PC-3 (cell line): ENCODE measurements at regions not wholly inside any gene's neighbourhood (a gene's known extent, or its start where the extent isn't known, plus 50 kb on each side); places are given as distances from the start of the nearest gene placed in this dataset.

Experiments used
- ATAC-seq: fragments of 200-7000 bp; cut with Tn5 transposase; 2 replicates; pipeline ENCODE4 v1.9.1; 2020; ENCODE audit warnings: mild to moderate bottlenecking, moderate library complexity
- BruUV-seq: library from RNA; stranded (reverse); fragments of 400-500 nt; replicated peaks from 2 replicates; lab custom pipeline; 2021; lab: Mats Ljungman, UMichigan
- CTCF ChIA-PET: fragments of 300-600 bp; sonication (Branson Sonifier 250); formaldehyde crosslinking; loops from one replicate; lab custom pipeline; 2022; ENCODE audit warnings: antibody characterized with exemption; lab: Charles Lee
- POLR2A ChIA-PET: fragments of 300-600 bp; sonication (Branson Sonifier 250); formaldehyde crosslinking; loops from one replicate; lab custom pipeline; 2022; ENCODE audit warnings: antibody characterized with exemption; ENCODE audit not compliant: unreplicated experiment; lab: Charles Lee
- DNase-seq: peaks from one replicate; pipeline ENCODE4 v3.0.0-alpha.2; 2015
- H2AFZ ChIP-seq: fragments of 300-600 bp; sonication (generic); 2 replicates; pipeline ENCODE4 v1.6.0; 2016; ENCODE audit warnings: antibody characterized with exemption, low read length
- H3F3A ChIP-seq: fragments of 300-600 bp; sonication (generic); one replicate; pipeline ENCODE4 v1.6.0; 2017; ENCODE audit warnings: antibody characterized with exemption, low read length, control low read depth, mild to moderate bottlenecking; ENCODE audit not compliant: unreplicated experiment
- H3K27ac ChIP-seq: fragments of 300-600 bp; sonication (generic); 2 replicates; pipeline ENCODE4 v1.5.1; 2016; ENCODE audit warnings: mild to moderate bottlenecking, low read length
- H3K27me3 ChIP-seq: fragments of 300-600 bp; sonication (generic); 2 replicates; pipeline ENCODE4 v1.6.1; 2016; ENCODE audit warnings: low read length, mixed read lengths
- H3K36me3 ChIP-seq: fragments of 300-600 bp; sonication (generic); 2 replicates; pipeline ENCODE4 v1.6.1; 2016; ENCODE audit warnings: low read depth, mixed run types, low read length, mixed read lengths
- H3K4me1 ChIP-seq: fragments of 300-600 bp; sonication (generic); 2 replicates; pipeline ENCODE4 v1.5.1; 2016; ENCODE audit warnings: low read length; ENCODE audit not compliant: insufficient read depth
- H3K4me2 ChIP-seq: fragments of 300-600 bp; sonication (generic); 2 replicates; pipeline ENCODE4 v1.6.0; 2016; ENCODE audit warnings: low read length
- H3K4me3 ChIP-seq: fragments of 300-600 bp; sonication (generic); 2 replicates; pipeline ENCODE4 v1.5.1; 2016; ENCODE audit warnings: mild to moderate bottlenecking, low read length, mixed read lengths
- H3K79me2 ChIP-seq: fragments of 300-600 bp; sonication (generic); 2 replicates; pipeline ENCODE4 v1.6.1; 2017; ENCODE audit warnings: low read length, mixed read lengths
- H3K9ac ChIP-seq: fragments of 300-600 bp; sonication (generic); 2 replicates; pipeline ENCODE4 v1.6.0; 2016; ENCODE audit warnings: mild to moderate bottlenecking, low read length
- H3K9me2 ChIP-seq: fragments of 300-600 bp; sonication (generic); replicated peaks from 2 replicates; pipeline ENCODE4 v1.6.1; 2016; ENCODE audit warnings: mixed run types, low read length, mixed read lengths
- H3K9me3 ChIP-seq: fragments of 300-600 bp; sonication (generic); 2 replicates; pipeline ENCODE4 v1.6.1; 2016; ENCODE audit warnings: low read length, mixed read lengths
- H4K20me1 ChIP-seq: fragments of 300-600 bp; sonication (generic); 2 replicates; pipeline ENCODE4 v1.6.1; 2016; ENCODE audit warnings: low read length, mixed read lengths
- EZH2 ChIP-seq: fragments of 300-600 bp; sonication (generic); IDR thresholded peaks from one replicate; pipeline ENCODE4 v1.6.1; 2017; ENCODE audit warnings: antibody characterized with exemption, mild to moderate bottlenecking, low read length; ENCODE audit not compliant: unreplicated experiment
- EZH2phosphoT487 ChIP-seq: fragments of 300-600 bp; sonication (generic); IDR thresholded peaks from 2 replicates; pipeline ENCODE4 v1.6.1; 2018; ENCODE audit warnings: mild to moderate bottlenecking, antibody characterized with exemption, low read length, borderline replicate concordance
- intact Hi-C: fragments of 100-400 bp; cut with micrococcal nuclease; formaldehyde crosslinking; loops from 2 replicates; pipeline ENCODE4 v1.9.0; 2023
- TF ChIP-seq, protein P1 (sequence below): fragments of 300-600 bp; sonication (generic); conservative IDR thresholded peaks from 2 replicates; pipeline ENCODE4 v1.5.1; 2017; ENCODE audit warnings: antibody characterized with exemption, low read depth, mild to moderate bottlenecking, low read length

DNA sequence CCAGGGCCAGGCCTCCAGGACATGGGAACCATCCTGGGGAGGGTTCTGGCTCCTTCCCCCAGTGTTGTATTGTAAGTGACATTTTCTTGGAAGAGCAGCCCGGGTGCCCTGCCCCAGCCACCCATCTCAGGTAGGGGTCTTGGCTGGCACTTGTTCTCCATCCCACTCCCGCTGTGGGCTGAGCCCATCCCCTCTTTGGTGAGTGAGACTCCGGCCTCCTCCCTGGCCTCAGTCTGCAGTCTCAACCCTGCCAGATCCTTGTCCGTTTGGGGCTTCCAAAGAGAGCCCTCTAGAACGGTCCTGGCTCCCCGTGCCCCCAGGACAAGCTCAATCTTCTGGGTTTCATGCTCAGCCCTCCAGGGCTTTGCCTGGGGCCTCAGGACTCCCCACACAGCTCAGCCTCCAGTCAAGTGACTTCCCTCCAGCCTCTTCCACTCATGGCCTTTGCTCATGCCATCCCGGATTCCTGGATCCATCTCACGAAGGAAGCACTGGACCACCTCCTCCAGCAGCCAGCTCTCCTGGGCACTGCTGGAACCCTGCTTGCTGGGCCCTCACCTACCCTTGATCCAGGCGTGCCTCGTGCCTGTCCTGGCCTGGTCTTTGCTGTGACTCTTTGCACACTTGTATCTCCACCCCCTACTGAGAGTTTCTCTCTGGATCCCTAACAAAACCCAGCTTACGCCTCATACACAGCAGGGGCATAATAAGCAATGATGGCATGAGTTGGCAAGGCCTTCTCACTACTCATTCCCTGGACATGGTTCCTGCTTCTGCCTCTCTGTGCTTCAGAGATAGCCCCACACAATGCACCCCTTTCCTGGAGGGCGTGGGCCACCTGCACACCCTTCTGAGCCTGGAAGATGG lies 297.4 kb upstream of the RTL1 start:
- H3K27ac ChIP-seq = no peak overlapping the region
- H3F3A ChIP-seq = no peaks in the 10 kb centered on the region
- no peaks in the 10 kb centered on the region for H3K79me2 ChIP-seq
- H2AFZ ChIP-seq = no peak overlapping the region
- ATAC-seq (no peak), DNase-seq (no peak)
- ChIA-PET CTCF (no interaction called here), POLR2A (no interaction called here)
- H4K20me1 ChIP-seq = no peaks in the 10 kb centered on the region
- H3K36me3 ChIP-seq = no peaks in the 10 kb centered on the region
- BruUV-seq = no TSS peak
- H3K9me3 ChIP-seq = no peaks in the 10 kb centered on the region
- intact Hi-C loops = no loop called here
- no peak overlapping the region for H3K4me2 ChIP-seq
- H3K9me2 ChIP-seq = no peaks in the 10 kb centered on the region
- no peaks in the 10 kb centered on the region for H3K27me3 ChIP-seq
- TF ChIP-seq, protein P1, sequence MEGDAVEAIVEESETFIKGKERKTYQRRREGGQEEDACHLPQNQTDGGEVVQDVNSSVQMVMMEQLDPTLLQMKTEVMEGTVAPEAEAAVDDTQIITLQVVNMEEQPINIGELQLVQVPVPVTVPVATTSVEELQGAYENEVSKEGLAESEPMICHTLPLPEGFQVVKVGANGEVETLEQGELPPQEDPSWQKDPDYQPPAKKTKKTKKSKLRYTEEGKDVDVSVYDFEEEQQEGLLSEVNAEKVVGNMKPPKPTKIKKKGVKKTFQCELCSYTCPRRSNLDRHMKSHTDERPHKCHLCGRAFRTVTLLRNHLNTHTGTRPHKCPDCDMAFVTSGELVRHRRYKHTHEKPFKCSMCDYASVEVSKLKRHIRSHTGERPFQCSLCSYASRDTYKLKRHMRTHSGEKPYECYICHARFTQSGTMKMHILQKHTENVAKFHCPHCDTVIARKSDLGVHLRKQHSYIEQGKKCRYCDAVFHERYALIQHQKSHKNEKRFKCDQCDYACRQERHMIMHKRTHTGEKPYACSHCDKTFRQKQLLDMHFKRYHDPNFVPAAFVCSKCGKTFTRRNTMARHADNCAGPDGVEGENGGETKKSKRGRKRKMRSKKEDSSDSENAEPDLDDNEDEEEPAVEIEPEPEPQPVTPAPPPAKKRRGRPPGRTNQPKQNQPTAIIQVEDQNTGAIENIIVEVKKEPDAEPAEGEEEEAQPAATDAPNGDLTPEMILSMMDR = no peak
- no peak for TF ChIP-seq EZH2phosphoT487
- no peak for TF ChIP-seq EZH2
- H3K4me3 ChIP-seq = no peak overlapping the region
- H3K4me1 ChIP-seq = no peaks in the 10 kb centered on the region
- H3K9ac ChIP-seq = no peak overlapping the region

DNA sequence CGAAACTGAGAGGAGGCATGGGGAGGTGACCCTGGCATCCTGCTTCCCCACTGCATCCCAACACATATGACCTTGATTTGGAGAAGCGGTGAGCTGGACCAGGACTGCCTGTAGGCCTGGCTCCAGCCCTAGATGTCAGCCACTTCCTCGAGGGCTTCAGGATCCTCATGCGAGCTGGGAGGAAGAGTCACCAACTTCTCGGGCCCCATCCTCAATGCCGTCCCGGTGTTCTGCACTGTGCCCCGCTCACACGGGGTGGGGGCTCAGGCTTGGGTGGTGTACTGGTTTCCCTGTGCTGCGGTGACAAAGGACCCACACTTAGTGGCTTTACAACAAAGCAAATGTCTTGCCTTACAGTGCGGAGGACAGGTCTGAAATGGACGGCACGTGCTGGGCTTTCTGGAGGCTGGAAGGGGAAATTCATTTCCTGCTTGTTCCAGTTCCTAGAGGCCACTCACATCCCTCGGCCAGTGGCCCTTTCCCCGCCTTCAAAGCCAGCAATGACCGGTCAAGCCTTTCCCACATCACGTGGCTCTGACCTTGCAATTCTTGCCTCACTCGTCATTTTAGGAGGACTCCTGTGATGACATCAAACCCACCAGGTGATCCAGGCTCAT lies 298.1 kb upstream of the RTL1 start:
- Histone ChIP-seq H3K27me3 (no peaks in the 10 kb centered on the region), H2AFZ (no peak overlapping the region), H3K9me3 (no peaks in the 10 kb centered on the region), H3K9me2 (no peaks in the 10 kb centered on the region), H3K9ac (no peak overlapping the region), H3K4me1 (no peaks in the 10 kb centered on the region), H3K4me2 (no peak overlapping the region), H3K79me2 (no peaks in the 10 kb centered on the region), H3K4me3 (no peak overlapping the region), H4K20me1 (no peaks in the 10 kb centered on the region), H3K27ac (no peak overlapping the region), H3K36me3 (no peaks in the 10 kb centered on the region), H3F3A (no peaks in the 10 kb centered on the region)
- ChIA-PET CTCF (no interaction called here), POLR2A (no interaction called here)
- ATAC-seq (no peak), DNase-seq (no peak)
- no TSS peak for BruUV-seq
- no peak for TF ChIP-seq EZH2
- no peak for TF ChIP-seq EZH2phosphoT487
- TF ChIP-seq, protein P1 = no peak
- intact Hi-C loops = no loop called here
